ENCODE measurements at regions not wholly inside any gene's neighbourhood (a gene's known extent, or its start where the extent isn't known, plus 50 kb on each side); places are given as distances from the start of the nearest gene placed in this dataset.
"Not testable (repeated sequence)": the region's sequence is repeated elsewhere in the genome, so short reads cannot be mapped to it uniquely, and the experiment has no call there.

GRCh38 chr2:150371044-150371818, 116.2 kb downstream of the RND3 start:
- DNase-seq (ENCODE audit: low spot score): no peak

- DNase-seq (ENCODE audit: low spot score): no peak
Observed at GRCh38 chr2:150370561-150370960, 116.9 kb downstream of the RND3 start.

GRCh38 chr2:150369862-150370261, 117.6 kb downstream of the RND3 start:
- DNase-seq (ENCODE audit: low spot score): no peak

GRCh38 chr2:150358468-150358807, 129.0 kb downstream of the RND3 start:
- no peak for DNase-seq (ENCODE audit: low spot score)

GRCh38 chr2:150357770-150358467, 129.5 kb downstream of the RND3 start:
- DNase-seq (ENCODE audit: low spot score): no peak

GRCh38 chr2:150355440-150355839, 132.0 kb downstream of the RND3 start:
- DNase-seq (ENCODE audit: low spot score): no peak

GRCh38 chr2:150353376-150353775, 134.1 kb downstream of the RND3 start:
- DNase-seq (ENCODE audit: low spot score): no peak

GRCh38 chr2:150351922-150352321, 135.5 kb downstream of the RND3 start:
- DNase-seq (ENCODE audit: low spot score): no peak

GRCh38 chr2:150350500-150350899, 137.0 kb downstream of the RND3 start:
- DNase-seq (ENCODE audit: low spot score): no peak

- no peak for DNase-seq (ENCODE audit: low spot score)
Observed at GRCh38 chr2:150346806-150347205, 140.7 kb downstream of the RND3 start.

GRCh38 chr2:150341982-150342680, 145.3 kb downstream of the RND3 start:
- peak; percentile 10 for DNase-seq (ENCODE audit: low spot score)

- DNase-seq (ENCODE audit: low spot score): no peak
Observed at GRCh38 chr2:150339951-150340350, 147.5 kb downstream of the RND3 start.

GRCh38 chr2:150339282-150339681, 148.2 kb downstream of the RND3 start:
- no peak for DNase-seq (ENCODE audit: low spot score)

GRCh38 chr2:150335596-150335995, 151.9 kb downstream of the RND3 start:
- no peak for DNase-seq (ENCODE audit: low spot score)

GRCh38 chr2:150332383-150332782, 155.1 kb downstream of the RND3 start:
- no peak for DNase-seq (ENCODE audit: low spot score)

- no peak for DNase-seq (ENCODE audit: low spot score)
Observed at GRCh38 chr2:150327564-150328489, 159.6 kb downstream of the RND3 start.

- no peak for DNase-seq (ENCODE audit: low spot score)
Observed at GRCh38 chr2:150325656-150326314, 161.7 kb downstream of the RND3 start.

- not testable (repeated sequence) for DNase-seq (ENCODE audit: low spot score)
Observed at GRCh38 chr2:150323071-150323470, 164.4 kb downstream of the RND3 start.

GRCh38 chr2:150320608-150321007, 166.9 kb downstream of the RND3 start:
- DNase-seq (ENCODE audit: low spot score): no peak

- DNase-seq (ENCODE audit: low spot score): no peak
Observed at GRCh38 chr2:150319658-150320555, 167.6 kb downstream of the RND3 start.

Measured in COLO829 (cell line).